CD14-positive monocyte (primary cell): ENCODE measurements at regions not wholly inside any gene's neighbourhood (a gene's known extent, or its start where the extent isn't known, plus 50 kb on each side); places are given as distances from the start of the nearest gene placed in this dataset.

Experiments used
- DNase-seq, 3 donors: peaks; one replicate each; pipeline ENCODE4 v3.0.0-alpha.2; 2011 to 2022
- H2AFZ ChIP-seq: 2 replicates; pipeline ENCODE4 v1.6.0; 2012; ENCODE audit warnings: mild to moderate bottlenecking, low read depth, low read length, inconsistent platforms; ENCODE audit not compliant: insufficient read depth, poor library complexity, severe bottlenecking
- H3K27ac ChIP-seq, 2 donors: 1 replicate in 1 of 2; 2 replicates in 1 of 2; pipeline ENCODE4 v1.5.1; 2012 to 2013; ENCODE audit warnings: low read length in 2 of 2, control low read depth in 1 of 2, inconsistent platforms in 1 of 2, low read depth in 1 of 2, mild to moderate bottlenecking in 1 of 2
- H3K27me3 ChIP-seq, 2 donors: one replicate each; pipeline versions ENCODE4 v1.6.0 to v1.6.1; 2011 to 2013; ENCODE audit warnings: low read length in 2 of 2; ENCODE audit not compliant: control insufficient read depth in 2 of 2, insufficient read depth in 2 of 2
- H3K36me3 ChIP-seq, 2 donors: replicated peaks in 1 of 2; 1 replicate in 1 of 2; 2 replicates in 1 of 2; pipeline versions ENCODE4 v1.5.1 to v1.6.1; 2012 to 2013; ENCODE audit warnings: low read length in 2 of 2, control low read depth in 1 of 2, inconsistent platforms in 1 of 2, mild to moderate bottlenecking in 1 of 2; ENCODE audit not compliant: insufficient read depth in 2 of 2, control insufficient read depth in 1 of 2
- H3K4me1 ChIP-seq, 2 donors: 1 replicate in 1 of 2; 2 replicates in 1 of 2; pipeline versions ENCODE4 v1.5.1 to v1.6.1; 2012 to 2013; ENCODE audit warnings: low read length in 2 of 2, control low read depth in 1 of 2, inconsistent platforms in 1 of 2, mild to moderate bottlenecking in 1 of 2, moderate library complexity in 1 of 2; ENCODE audit not compliant: insufficient read depth in 2 of 2, control insufficient read depth in 1 of 2
- H3K4me2 ChIP-seq: replicated peaks from 2 replicates; pipeline ENCODE3; 2012; ENCODE audit warnings: low read length, moderate library complexity, mild to moderate bottlenecking; ENCODE audit not compliant: poor library complexity, severe bottlenecking; ENCODE audit errors: extremely low read depth
- H3K4me3 ChIP-seq, 3 experiments: fragments of 200-600 bp in 1 of 3; sonication (generic) in 1 of 3; replicated peaks in 1 of 3; 1 replicate in 2 of 3; 2 replicates in 1 of 3; pipeline ENCODE4 v1.5.1; 2011 to 2013; ENCODE audit warnings: low read length in 3 of 3, mild to moderate bottlenecking in 3 of 3, control low read depth in 2 of 3, low read depth in 2 of 3, inconsistent platforms in 1 of 3, moderate library complexity in 1 of 3
- H3K79me2 ChIP-seq: 2 replicates; pipeline ENCODE4 v1.6.0; 2012; ENCODE audit warnings: mild to moderate bottlenecking, control low read depth, inconsistent platforms, low read length, moderate library complexity; ENCODE audit not compliant: insufficient read depth
- H3K9ac ChIP-seq: 2 replicates; pipeline ENCODE4 v1.6.0; 2017; ENCODE audit warnings: low read length, mild to moderate bottlenecking; ENCODE audit not compliant: insufficient read depth, poor library complexity, severe bottlenecking
- H3K9me3 ChIP-seq, 2 donors: replicated peaks in 1 of 2; 1 replicate in 1 of 2; 2 replicates in 1 of 2; pipeline versions ENCODE4 v1.5.1 to v1.6.1; 2012 to 2013; ENCODE audit warnings: low read length in 2 of 2, control low read depth in 1 of 2; ENCODE audit not compliant: control insufficient read depth in 1 of 2, insufficient read depth in 1 of 2
- H4K20me1 ChIP-seq: 2 replicates; pipeline ENCODE4 v1.6.0; 2012; ENCODE audit warnings: mild to moderate bottlenecking, low read length, control low read depth, moderate library complexity; ENCODE audit not compliant: insufficient read depth
- H3K27ac Mint-ChIP-seq, 7 donors: one replicate each; pipeline ENCODE4 v1.8.0; 2020; ENCODE audit warnings: mild to moderate bottlenecking in 7 of 7, mixed read lengths in 7 of 7, moderate library complexity in 6 of 7, inconsistent platforms in 2 of 7
- H3K27me3 Mint-ChIP-seq, 3 donors: one replicate each; pipeline ENCODE4 v1.8.0; 2021 to 2022; ENCODE audit warnings: low read depth in 3 of 3, mild to moderate bottlenecking in 3 of 3, mixed read lengths in 3 of 3, moderate library complexity in 3 of 3, inconsistent platforms in 1 of 3
- H3K36me3 Mint-ChIP-seq, 2 donors: one replicate each; pipeline ENCODE4 v1.8.0; 2020; ENCODE audit warnings: mixed read lengths in 2 of 2, inconsistent platforms in 1 of 2, mild to moderate bottlenecking in 1 of 2
- H3K4me1 Mint-ChIP-seq: one replicate; pipeline ENCODE4 v1.8.0; 2020; ENCODE audit warnings: mild to moderate bottlenecking, mixed read lengths
- H3K4me3 Mint-ChIP-seq, 2 donors: one replicate each; pipeline ENCODE4 v1.8.0; 2020; ENCODE audit warnings: mild to moderate bottlenecking in 2 of 2, mixed read lengths in 2 of 2, moderate library complexity in 1 of 2
- H3K9me3 Mint-ChIP-seq, 7 donors: one replicate each; pipeline ENCODE4 v1.8.0; 2020 to 2022; ENCODE audit warnings: mixed read lengths in 7 of 7, mild to moderate bottlenecking in 6 of 7, moderate library complexity in 6 of 7, inconsistent platforms in 2 of 7
- WGBS: methylation state at CpG from one replicate; pipeline ENCODE4 v1.1.5; 2013; ENCODE audit warnings: missing lambda C conversion rate; ENCODE audit not compliant: insufficient coverage; 5-methylcytosine and 5-hydroxymethylcytosine counted together
- intact Hi-C, 2 donors: fragments of 100-400 bp; cut with micrococcal nuclease; formaldehyde crosslinking; loops; one replicate each; pipeline versions ENCODE4 v1.15.0 to v1.15.1; 2023
- TF ChIP-seq, protein P1 (sequence below): fragments of 200-600 bp; IDR thresholded peaks from one replicate; pipeline ENCODE4 v1.8.0; 2022; ENCODE audit warnings: antibody characterized with exemption, mild to moderate bottlenecking

DNA sequence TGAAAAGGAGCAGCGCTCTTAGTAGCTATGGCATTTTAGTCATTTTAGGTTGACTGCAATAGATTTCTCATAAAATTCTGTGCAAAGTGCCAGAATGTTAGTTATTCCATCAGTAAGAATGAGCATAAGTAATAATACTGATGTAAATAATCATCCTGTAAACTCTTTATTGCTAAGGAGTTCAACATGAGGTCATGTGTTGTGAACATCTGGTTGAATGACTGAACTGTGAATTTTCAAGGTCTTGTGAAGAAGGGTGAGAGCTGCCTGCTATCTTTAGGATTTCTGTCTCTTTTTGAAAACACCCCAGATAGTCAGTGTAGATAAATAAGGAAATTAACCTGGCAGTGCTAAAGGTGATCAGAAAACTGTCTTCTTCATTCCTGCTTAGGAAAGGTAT lies 333.4 kb upstream of the TBC1D5 start:
- Histone ChIP-seq H4K20me1 (no peaks in the 10 kb centered on the region), H3K27me3 (no peaks in the 10 kb centered on the region), H3K4me2 (no peak overlapping the region), H3K9me3 (no peaks in the 10 kb centered on the region), H3K4me3 (no peak overlapping the region), H3K9ac (no peak overlapping the region), H3K36me3 (no peaks in the 10 kb centered on the region), H2AFZ (no peak overlapping the region), H3K79me2 (no peaks in the 10 kb centered on the region), H3K27ac (no peak overlapping the region), H3K4me1 (peaks cover 2 to 7% of the 10 kb centered on the region in 2 donors)
- no peak overlapping the region for H3K27ac Mint-ChIP-seq
- intact Hi-C loops, result loop anchor here in 1 of 2 donors (10.0 kb wide), 1 partner anchor 629 kb away; no protein-coding TSS in a partner anchor
- no CpG with 5 or more reads among the region's 1 CpG for WGBS
- no peaks in the 10 kb centered on the region for H3K27me3 Mint-ChIP-seq
- no peaks in the 10 kb centered on the region for H3K9me3 Mint-ChIP-seq
- no peak overlapping the region for H3K4me3 Mint-ChIP-seq
- TF ChIP-seq, protein P1, sequence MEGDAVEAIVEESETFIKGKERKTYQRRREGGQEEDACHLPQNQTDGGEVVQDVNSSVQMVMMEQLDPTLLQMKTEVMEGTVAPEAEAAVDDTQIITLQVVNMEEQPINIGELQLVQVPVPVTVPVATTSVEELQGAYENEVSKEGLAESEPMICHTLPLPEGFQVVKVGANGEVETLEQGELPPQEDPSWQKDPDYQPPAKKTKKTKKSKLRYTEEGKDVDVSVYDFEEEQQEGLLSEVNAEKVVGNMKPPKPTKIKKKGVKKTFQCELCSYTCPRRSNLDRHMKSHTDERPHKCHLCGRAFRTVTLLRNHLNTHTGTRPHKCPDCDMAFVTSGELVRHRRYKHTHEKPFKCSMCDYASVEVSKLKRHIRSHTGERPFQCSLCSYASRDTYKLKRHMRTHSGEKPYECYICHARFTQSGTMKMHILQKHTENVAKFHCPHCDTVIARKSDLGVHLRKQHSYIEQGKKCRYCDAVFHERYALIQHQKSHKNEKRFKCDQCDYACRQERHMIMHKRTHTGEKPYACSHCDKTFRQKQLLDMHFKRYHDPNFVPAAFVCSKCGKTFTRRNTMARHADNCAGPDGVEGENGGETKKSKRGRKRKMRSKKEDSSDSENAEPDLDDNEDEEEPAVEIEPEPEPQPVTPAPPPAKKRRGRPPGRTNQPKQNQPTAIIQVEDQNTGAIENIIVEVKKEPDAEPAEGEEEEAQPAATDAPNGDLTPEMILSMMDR, result no peak
- peaks cover 17% of the 10 kb centered on the region for H3K4me1 Mint-ChIP-seq
- no peak for DNase-seq
- no peaks in the 10 kb centered on the region for H3K36me3 Mint-ChIP-seq

DNA sequence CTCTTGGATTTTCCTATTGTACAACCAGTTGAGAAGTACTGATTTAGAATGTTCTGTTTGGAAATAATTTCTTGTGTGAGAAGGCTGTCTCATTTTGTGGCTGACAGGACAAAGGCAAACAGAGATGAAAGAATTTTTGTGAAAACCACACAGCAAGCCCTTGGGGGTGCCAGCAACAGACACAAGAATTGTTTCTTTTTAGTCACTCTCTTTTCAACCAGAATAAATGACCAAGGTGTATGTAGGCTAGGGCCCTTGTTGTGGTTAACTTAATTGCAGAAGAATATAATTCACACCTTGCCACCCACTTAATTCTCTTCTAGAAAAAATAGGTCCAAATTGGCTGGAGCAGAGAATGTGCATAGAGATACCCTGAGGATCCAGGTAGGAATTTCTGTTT lies 329.4 kb upstream of the TBC1D5 start:
- no peaks in the 10 kb centered on the region for H4K20me1 ChIP-seq
- H3K79me2 ChIP-seq, result no peaks in the 10 kb centered on the region
- Mint-ChIP-seq H3K4me1 (no peaks in the 10 kb centered on the region), H3K9me3 (peaks cover 0 to 4% (median 0%) of the 10 kb centered on the region in 7 donors), H3K27me3 (no peaks in the 10 kb centered on the region), H3K27ac (no peak overlapping the region), H3K36me3 (no peaks in the 10 kb centered on the region), H3K4me3 (no peak overlapping the region)
- H3K9ac ChIP-seq, result no peak overlapping the region
- no peak overlapping the region for H3K27ac ChIP-seq
- no peaks in the 10 kb centered on the region for H3K36me3 ChIP-seq
- no peak overlapping the region for H2AFZ ChIP-seq
- DNase-seq, result no peak
- TF ChIP-seq, protein P1, result no peak
- no peaks in the 10 kb centered on the region for H3K9me3 ChIP-seq
- H3K4me1 ChIP-seq, result no peaks in the 10 kb centered on the region
- H3K4me3 ChIP-seq, result no peak overlapping the region
- no peak overlapping the region for H3K4me2 ChIP-seq
- intact Hi-C loops, result loop anchor here in 1 of 2 donors (10.0 kb wide), 1 partner anchor 633 kb away; no protein-coding TSS in a partner anchor
- no peaks in the 10 kb centered on the region for H3K27me3 ChIP-seq
